ENCODE measurements at regions not wholly inside any gene's neighbourhood (a gene's known extent, or its start where the extent isn't known, plus 50 kb on each side); places are given as distances from the start of the nearest gene placed in this dataset.
"Not testable (repeated sequence)": the region's sequence is repeated elsewhere in the genome, so short reads cannot be mapped to it uniquely, and the experiment has no call there.

GRCh38 chr1:55514571-55514970 is 299.4 kb upstream of the USP24 start:
- TF ChIP-seq POLR2A (IDR thresholded peaks at IDR 0.05); CTCF (IDR thresholded peaks at IDR 0.05); POLR2AphosphoS5 (IDR thresholded peaks at IDR 0.05); EP300 (IDR thresholded peaks at IDR 0.05; ENCODE audit: low read depth): not testable (repeated sequence)
